ENCODE measurements at regions not wholly inside any gene's neighbourhood (a gene's known extent, or its start where the extent isn't known, plus 50 kb on each side); places are given as distances from the start of the nearest gene placed in this dataset.

- TF ChIP-seq PATZ1 (CRISPR knock-in tag; IDR thresholded peaks at IDR 0.05; ENCODE audit: borderline replicate concordance) (no peak), PPARA (CRISPR knock-in tag; IDR thresholded peaks at IDR 0.05; ENCODE audit: borderline replicate concordance) (no peak), CSDC2 (CRISPR knock-in tag; IDR thresholded peaks at IDR 0.05) (no peak), ISL1 (CRISPR knock-in tag; IDR thresholded peaks at IDR 0.05) (no peak), CREB5 (CRISPR knock-in tag; IDR thresholded peaks at IDR 0.05; ENCODE audit: low read depth) (no peak), ESRRG (CRISPR knock-in tag; IDR thresholded peaks at IDR 0.05) (no peak), ZFP30 (CRISPR knock-in tag; IDR thresholded peaks at IDR 0.05) (no peak), RARB (CRISPR knock-in tag; IDR thresholded peaks at IDR 0.05) (no peak)
These were observed 233.0 kb upstream of the NRIP1 start for GRCh38 chr21:15297824-15298223.

Measured in SK-N-SH treated with all-trans-retinoic acid at 6 μM for 48 hours (cell line).